CD4-positive, alpha-beta T cell treated with Interleukin-21 for 1 hour (primary cell): ENCODE measurements at regions not wholly inside any gene's neighbourhood (a gene's known extent, or its start where the extent isn't known, plus 50 kb on each side); places are given as distances from the start of the nearest gene placed in this dataset.
"Not testable (repeated sequence)": the region's sequence is repeated elsewhere in the genome, so short reads cannot be mapped to it uniquely, and the experiment has no call there.

Source experiments
- DNase-seq: peaks from one replicate; pipeline ENCODE4 v3.0.0-alpha.2; 2020

GRCh38 chr1:229164836-229165735, 105.8 kb upstream of the RAB4A start:
- no peak for DNase-seq

DNA sequence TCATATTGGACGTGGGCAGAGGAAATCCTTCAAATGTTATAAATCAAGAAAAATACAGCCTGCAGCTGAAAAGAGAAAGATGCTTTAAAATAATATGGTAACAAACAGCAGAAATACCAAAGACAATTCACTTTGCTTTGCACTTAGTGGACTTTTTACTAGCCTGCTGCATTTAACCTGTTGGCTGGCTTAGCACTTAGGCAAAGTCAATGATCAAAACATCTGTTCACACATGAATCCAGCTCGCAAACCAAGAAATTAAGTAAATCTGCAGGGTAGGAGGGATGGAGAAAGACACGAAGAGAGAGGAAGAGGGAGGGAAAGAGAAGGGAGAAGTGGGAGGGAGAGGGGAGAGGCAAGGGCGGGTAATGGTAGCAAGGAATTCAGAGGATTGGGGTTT, 103.6 kb upstream of the RAB4A start:
- no peak for DNase-seq

- no peak for DNase-seq
These were observed 101.5 kb upstream of the RAB4A start for GRCh38 chr1:229169399-229169798.

DNA sequence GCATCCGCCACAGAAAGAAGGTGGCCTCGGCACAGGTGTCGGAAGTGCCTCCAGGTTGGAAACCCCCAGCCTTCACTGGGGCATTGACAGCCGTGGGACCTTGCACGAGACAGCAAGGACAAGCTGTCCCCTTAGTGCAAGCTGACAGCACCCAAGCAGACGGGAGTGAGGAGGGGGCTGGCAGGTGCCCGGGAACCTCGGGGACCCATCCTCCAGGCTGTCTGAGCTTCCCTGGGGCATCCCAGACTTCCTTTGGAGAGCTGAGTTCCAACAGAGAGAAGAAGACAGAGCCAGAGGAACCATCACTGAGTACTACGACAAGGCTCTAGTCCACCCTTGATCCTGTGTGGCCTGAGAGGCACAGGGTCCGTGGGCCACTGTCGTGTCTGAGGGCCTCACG, 100.6 kb upstream of the RAB4A start:
- DNase-seq: no peak

- no peak for DNase-seq
These were observed 100.0 kb upstream of the RAB4A start for GRCh38 chr1:229170778-229171505.

DNA sequence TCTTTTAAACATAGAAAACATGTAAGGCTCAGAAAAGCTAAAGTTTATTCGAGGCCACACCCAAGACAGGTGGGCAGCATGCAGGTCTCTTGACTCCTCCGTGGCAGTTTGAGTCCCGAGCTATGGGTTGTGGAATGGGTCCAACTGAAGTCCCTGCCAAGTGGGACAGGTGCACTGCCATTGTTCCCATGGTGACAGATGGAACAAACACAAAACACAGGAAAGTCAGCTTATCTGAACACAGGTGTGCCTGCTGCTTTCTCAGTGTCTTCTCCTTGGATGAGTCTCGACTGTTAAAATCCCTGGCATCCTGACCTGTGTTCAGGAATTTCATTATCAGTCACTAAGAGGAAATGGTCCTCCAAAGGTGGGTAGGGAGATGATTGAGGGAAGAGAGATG, 99.0 kb upstream of the RAB4A start:
- no peak for DNase-seq

GRCh38 chr1:229173491-229174476, 97.1 kb upstream of the RAB4A start:
- DNase-seq: not testable (repeated sequence)

- DNase-seq: not testable (repeated sequence)
These were observed 95.6 kb upstream of the RAB4A start for GRCh38 chr1:229175297-229175696.

DNA sequence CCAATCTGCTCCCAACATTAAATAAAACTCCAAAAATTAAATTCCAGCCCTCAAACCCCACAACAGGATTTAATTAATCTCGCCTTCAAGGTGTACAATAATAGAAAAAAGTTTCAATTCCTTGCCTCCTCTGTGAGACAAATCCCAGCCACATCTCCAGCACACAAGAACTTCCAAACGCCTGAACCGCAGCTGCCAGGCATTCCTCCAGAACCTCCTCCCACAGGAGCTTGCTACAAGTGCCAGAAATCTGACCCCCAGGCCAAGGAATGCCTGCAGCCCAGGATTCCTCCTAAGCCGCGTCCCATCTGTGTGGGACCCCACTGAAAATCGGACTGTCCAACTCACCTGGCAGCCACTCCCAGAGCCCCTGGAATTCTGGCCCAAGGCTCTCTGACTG, 94.5 kb upstream of the RAB4A start:
- not testable (repeated sequence) for DNase-seq

DNA sequence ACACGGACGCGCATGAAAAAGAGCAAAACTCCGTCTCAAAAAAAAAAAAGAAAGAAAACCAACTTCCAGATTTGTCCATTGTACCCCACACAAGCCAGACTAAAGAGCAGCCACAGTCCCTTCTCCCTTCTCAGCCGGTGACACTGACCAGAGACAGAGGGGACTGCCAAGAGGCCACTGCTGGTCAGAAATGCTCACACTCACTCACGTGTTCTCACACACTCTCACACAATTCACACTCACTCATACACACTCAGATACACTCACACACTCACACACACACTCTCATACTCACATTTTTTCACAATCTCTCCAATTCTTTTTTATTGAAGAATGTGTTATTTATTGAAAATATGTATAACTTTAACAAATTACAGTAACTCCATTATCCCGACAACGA, 90.8 kb upstream of the RAB4A start:
- DNase-seq: no peak

DNA sequence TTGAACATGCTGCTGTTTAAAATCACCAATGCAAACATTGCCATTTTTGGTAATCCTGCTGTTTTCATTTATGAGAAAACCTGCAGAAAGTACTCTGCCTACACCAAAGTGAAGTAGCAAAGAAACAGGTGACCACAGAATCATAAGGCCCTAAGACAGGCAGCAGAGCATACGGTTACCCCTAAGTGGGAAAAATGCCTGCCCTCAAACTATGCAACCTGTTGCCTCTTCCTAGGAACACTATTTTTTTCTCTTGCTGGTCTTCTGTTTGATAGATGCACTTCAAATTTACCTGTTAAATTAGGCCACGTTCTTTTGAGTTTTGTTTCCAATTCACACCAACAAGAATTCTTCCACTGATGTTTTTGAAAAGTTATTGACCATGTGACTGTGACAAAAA, 89.5 kb upstream of the RAB4A start:
- no peak for DNase-seq

GRCh38 chr1:229183588-229183987, 87.3 kb upstream of the RAB4A start:
- no peak for DNase-seq

- DNase-seq: no peak
These were observed 86.8 kb upstream of the RAB4A start for GRCh38 chr1:229184066-229184465.

DNA sequence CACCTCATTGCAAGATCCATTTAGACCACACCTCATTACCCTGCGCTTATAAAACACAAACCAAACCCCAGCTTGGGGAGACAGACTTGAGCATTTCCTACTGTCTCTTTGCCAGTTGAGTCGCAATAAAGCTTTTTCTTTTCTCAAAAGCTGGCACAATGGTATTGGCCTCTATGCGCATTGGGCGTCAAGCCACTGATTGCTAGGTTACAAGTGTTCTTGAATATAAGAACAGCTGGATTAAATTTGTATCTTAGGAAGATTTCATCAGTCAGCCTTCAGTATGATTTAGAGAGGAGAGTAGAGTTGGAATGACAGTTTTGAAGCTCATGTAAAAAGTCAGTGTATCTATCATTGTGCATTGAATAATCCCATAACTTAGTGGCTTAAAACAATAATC, 84.9 kb upstream of the RAB4A start:
- no peak for DNase-seq

GRCh38 chr1:229186373-229187056, 84.4 kb upstream of the RAB4A start:
- peak; percentile 13 for DNase-seq

- no peak for DNase-seq
These were observed 80.8 kb upstream of the RAB4A start for GRCh38 chr1:229190057-229190575.

- DNase-seq: no peak
These were observed 79.7 kb upstream of the RAB4A start for GRCh38 chr1:229191066-229191674.

- no peak for DNase-seq
These were observed 78.9 kb upstream of the RAB4A start for GRCh38 chr1:229192031-229192430.

DNA sequence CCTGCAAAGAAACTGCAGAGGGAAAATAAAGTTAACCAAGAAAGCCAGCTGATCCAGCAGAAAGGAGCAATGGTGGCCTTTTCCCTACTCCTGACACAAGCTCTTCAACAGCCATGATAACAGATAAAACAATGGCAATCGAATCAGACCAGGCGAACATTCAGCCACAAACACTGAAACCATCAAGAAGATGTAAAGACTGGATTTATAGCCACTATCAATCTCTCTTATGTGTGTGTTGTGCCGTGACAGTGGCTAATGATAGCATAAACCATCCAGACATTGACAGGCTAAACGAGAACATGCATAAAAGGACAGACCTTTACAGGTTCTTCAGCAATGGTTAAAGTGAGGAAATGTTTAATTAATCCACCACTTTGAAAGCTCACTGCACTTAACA, 78.1 kb upstream of the RAB4A start:
- DNase-seq: no peak

DNA sequence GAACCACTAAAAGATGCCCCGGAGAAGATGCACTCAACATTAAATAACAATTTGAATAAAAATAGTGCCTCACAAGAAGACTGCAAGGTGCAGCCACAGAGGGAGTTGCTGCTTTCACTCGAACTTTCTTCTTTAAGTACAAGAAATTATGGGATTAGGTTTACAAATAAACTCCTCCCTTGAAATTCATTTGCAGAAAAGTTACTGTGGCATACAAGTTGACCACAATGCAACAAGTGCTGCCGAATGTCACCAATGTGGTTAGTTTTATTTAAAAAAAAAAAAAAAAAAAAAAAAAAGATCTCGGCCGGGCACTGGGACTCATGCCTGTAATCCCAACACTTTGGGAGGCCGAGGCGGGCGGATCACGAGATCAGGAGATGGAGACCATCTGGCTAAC, 76.8 kb upstream of the RAB4A start:
- DNase-seq: no peak

DNA sequence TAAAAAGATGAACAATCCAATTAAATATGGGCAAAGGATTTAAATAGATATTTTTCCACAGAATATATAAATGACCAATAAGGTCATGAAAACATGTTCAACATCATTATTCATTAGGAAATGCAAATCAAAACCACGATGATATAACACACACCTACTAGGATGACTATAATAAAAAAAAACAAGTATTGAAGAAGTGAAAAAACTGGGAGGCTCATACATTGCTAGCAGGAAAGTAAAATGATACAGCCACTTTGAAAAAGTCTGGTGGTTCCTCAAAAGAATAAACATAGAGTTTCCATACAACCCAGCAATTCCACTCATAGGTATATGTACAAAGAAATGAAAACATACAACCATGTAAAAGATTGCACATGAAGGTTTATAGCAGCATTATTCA, 75.7 kb upstream of the RAB4A start:
- DNase-seq: no peak
